ENCODE measurements at regions not wholly inside any gene's neighbourhood (a gene's known extent, or its start where the extent isn't known, plus 50 kb on each side); places are given as distances from the start of the nearest gene placed in this dataset.
"Not testable (repeated sequence)": the region's sequence is repeated elsewhere in the genome, so short reads cannot be mapped to it uniquely, and the experiment has no call there.

DNA sequence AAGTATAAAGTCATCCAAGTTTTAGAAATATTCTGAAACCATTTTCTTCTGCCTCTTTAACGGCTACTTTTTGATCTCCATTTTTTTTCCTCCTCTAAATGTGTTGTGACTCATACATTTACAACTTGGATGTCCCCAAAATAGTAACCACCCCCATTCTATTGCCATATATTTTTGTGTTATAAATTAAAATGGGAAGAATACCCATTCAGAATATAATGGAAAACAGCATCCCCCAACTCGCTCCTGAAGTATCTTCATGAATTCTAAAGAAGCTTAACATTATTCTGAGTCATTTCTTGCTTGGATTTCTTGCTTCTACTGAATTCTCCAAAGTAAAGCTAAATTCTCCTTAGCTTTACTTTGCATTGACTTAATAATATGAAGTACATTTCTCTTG lies 92.0 kb upstream of the PTPN13 start:
- TF ChIP-seq, protein P1, sequence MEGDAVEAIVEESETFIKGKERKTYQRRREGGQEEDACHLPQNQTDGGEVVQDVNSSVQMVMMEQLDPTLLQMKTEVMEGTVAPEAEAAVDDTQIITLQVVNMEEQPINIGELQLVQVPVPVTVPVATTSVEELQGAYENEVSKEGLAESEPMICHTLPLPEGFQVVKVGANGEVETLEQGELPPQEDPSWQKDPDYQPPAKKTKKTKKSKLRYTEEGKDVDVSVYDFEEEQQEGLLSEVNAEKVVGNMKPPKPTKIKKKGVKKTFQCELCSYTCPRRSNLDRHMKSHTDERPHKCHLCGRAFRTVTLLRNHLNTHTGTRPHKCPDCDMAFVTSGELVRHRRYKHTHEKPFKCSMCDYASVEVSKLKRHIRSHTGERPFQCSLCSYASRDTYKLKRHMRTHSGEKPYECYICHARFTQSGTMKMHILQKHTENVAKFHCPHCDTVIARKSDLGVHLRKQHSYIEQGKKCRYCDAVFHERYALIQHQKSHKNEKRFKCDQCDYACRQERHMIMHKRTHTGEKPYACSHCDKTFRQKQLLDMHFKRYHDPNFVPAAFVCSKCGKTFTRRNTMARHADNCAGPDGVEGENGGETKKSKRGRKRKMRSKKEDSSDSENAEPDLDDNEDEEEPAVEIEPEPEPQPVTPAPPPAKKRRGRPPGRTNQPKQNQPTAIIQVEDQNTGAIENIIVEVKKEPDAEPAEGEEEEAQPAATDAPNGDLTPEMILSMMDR (conservative IDR thresholded peaks at IDR 0.05; ENCODE audit: low read depth, low read length) = no peak
- DNase-seq (ENCODE audit: low read depth) = no peak
- no peak overlapping the region for H3K4me3 ChIP-seq (ENCODE audit: low read depth, low read length)

DNA sequence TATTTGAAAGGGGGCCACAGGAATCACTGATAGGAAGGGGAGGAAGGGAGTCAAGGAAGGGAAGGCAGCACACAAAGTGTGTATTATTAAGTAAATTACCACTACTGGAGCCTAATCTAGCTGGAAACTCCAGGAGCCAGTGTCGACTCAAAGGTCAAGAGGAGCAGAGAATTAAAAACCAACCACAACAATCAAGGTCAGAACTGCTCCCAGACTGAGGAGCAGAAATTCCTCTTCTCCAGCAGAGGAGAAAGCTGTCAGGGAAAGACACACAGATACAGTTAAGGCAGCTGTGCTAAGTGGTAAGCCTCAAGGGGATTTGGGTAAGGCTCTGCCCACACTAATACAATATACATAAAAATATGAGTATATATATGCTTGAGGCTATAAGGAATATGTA lies 87.5 kb upstream of the PTPN13 start:
- TF ChIP-seq, protein P1 (conservative IDR thresholded peaks at IDR 0.05; ENCODE audit: low read depth, low read length) = no peak
- DNase-seq (ENCODE audit: low read depth) = no peak
- H3K4me3 ChIP-seq (ENCODE audit: low read depth, low read length) = no peak overlapping the region

DNA sequence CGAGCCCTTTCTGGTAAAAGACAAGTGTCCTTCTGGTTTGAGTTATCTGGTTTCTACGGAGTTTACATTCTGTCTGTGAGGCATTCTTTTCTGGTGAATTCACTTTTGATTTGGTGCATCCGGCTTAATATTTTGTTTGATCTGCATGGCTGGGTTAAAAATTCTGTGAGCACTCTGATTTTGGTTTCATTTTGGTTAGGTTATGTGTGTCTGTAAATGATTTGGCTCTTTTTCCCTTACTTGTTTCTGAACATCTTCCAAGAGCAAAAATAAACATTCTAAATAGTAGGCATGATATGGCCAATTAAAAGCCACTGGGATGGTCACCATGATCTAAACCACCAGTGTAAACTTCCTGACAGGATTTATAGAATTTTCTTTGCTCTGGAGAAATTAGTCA lies 85.7 kb upstream of the PTPN13 start:
- no peak overlapping the region for H3K4me3 ChIP-seq (ENCODE audit: low read depth, low read length)
- peak; percentile 38 for DNase-seq (ENCODE audit: low read depth)
- TF ChIP-seq, protein P1 (conservative IDR thresholded peaks at IDR 0.05; ENCODE audit: low read depth, low read length) = no peak

DNA sequence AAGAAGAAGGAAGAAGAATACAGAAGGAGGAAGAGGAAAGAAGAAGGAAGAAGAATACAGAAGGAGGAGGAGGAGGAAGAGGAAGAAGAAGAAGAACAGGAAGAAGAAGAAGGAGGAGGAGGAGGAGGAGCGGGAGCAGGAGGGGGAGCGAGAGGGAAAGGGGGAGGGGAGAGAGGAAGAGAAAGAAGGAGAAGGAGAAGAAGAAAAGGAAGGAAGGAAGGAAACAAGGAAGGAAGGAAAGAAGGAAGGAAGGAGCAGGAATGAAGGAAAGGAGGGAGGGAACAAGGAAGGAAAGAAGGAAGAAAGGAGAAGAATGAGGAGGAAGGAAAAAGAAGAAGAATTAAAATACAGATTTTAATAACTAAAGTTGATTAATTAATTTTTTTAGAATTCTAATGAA lies 82.5 kb upstream of the PTPN13 start:
- DNase-seq (ENCODE audit: low read depth) = no peak
- TF ChIP-seq, protein P1 (conservative IDR thresholded peaks at IDR 0.05; ENCODE audit: low read depth, low read length) = no peak
- H3K4me3 ChIP-seq (ENCODE audit: low read depth, low read length) = no peak overlapping the region

DNA sequence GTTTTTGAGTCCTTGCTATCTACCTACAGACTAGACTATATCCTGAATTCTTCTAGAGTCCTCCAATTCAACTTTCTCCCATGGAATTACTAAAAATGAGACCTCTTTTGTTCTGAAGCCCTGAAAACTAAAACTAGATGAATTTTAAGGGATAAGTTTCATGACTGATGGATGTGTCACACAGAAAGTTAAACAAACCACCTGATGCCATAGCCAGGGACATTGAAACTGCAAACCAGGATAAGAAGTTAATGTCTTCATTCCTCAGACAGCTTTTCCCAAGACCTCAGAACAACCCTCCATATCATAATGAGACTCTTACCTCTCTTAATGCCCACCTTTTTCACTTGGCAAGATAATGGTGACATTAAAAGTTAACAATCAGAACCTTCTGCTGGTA lies 81.5 kb upstream of the PTPN13 start:
- TF ChIP-seq, protein P1 (conservative IDR thresholded peaks at IDR 0.05; ENCODE audit: low read depth, low read length) = no peak
- DNase-seq (ENCODE audit: low read depth) = no peak
- H3K4me3 ChIP-seq (ENCODE audit: low read depth, low read length) = no peak overlapping the region

DNA sequence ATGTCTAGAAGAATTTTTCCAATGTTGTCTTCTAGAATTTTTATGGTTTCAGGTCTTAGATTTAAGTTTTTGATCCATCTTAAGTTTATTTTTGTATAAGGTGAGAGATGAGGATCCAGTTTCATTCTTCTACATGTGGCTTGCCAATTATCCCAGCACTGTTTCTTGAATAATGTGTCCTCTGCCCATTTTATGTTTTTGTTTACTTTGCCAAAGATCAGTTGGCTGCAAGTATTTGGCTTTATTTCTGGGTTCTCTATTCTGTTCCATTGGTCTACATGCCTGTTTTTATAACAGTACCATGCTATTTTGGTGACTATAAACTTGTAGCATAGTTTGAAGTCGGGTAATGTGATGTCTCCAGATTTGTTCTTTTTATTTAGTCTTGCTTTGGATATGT lies 78.2 kb upstream of the PTPN13 start:
- not testable (repeated sequence) for DNase-seq (ENCODE audit: low read depth); H3K4me3 ChIP-seq (ENCODE audit: low read depth, low read length)

DNA sequence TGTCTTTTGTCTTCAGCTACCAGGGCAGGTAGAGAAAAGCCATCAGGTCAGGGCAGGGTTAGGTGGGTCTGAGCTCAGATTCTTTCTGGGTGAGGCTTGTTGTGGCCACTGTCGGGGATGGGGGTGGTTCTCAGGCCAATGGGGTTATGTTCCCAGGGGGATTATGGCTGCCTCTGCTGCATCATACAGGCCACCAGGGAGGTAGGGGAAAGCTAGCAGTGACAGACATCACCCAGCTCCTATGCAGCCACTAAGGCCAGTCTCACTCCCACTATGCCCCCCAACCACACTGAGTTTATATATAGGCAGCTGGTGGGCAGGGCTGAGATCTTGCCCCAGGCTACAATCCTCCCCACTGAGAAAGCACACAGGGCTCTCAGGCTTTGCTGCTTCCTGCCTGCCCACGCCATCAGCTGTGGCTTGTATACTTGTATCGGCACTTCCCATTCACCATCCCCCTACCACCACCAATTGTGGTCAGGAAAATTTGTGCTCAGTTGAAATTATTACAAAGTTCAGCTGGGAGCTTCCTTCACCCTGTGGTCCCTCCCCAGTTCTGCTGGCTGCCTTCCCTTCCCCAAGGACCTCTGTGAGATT lies 72.6 kb upstream of the PTPN13 start:
- no peak for DNase-seq (ENCODE audit: low read depth)
- TF ChIP-seq, protein P1 (conservative IDR thresholded peaks at IDR 0.05; ENCODE audit: low read depth, low read length) = no peak
- H3K4me3 ChIP-seq (ENCODE audit: low read depth, low read length) = no peak overlapping the region

Measured in choroid plexus epithelial cell (primary cell).